HuH-7.5 (cell line): ENCODE measurements at regions not wholly inside any gene's neighbourhood (a gene's known extent, or its start where the extent isn't known, plus 50 kb on each side); places are given as distances from the start of the nearest gene placed in this dataset.
"Not testable (repeated sequence)": the region's sequence is repeated elsewhere in the genome, so short reads cannot be mapped to it uniquely, and the experiment has no call there.

Experiments used
- DNase-seq: peaks from one replicate; pipeline ENCODE4 v3.0.0; 2011; ENCODE audit warnings: low spot score

- no peak for DNase-seq
Measured at GRCh38 chr4:128688846-128689437, 120.6 kb upstream of the JADE1 start.

- no peak for DNase-seq
Measured at GRCh38 chr4:128688033-128688721, 121.3 kb upstream of the JADE1 start.

GRCh38 chr4:128686810-128687209 is 122.7 kb upstream of the JADE1 start:
- DNase-seq: no peak

GRCh38 chr4:128686032-128686465 is 123.5 kb upstream of the JADE1 start:
- no peak for DNase-seq

GRCh38 chr4:128684016-128684415 is 125.5 kb upstream of the JADE1 start:
- no peak for DNase-seq

- DNase-seq: no peak
Measured at GRCh38 chr4:128682942-128683666, 126.4 kb upstream of the JADE1 start.

GRCh38 chr4:128676095-128676494 is 133.4 kb upstream of the JADE1 start:
- DNase-seq: no peak

GRCh38 chr4:128675083-128675482 is 134.4 kb upstream of the JADE1 start:
- DNase-seq: no peak

- DNase-seq: not testable (repeated sequence)
Measured at GRCh38 chr4:128673159-128673558, 136.3 kb upstream of the JADE1 start.

- DNase-seq: not testable (repeated sequence)
Measured at GRCh38 chr4:128672596-128672995, 136.9 kb upstream of the JADE1 start.

- DNase-seq: no peak
Measured at GRCh38 chr4:128670513-128670912, 139.0 kb upstream of the JADE1 start.

- no peak for DNase-seq
Measured at GRCh38 chr4:128668566-128668965, 140.9 kb upstream of the JADE1 start.

- DNase-seq: no peak
Measured at GRCh38 chr4:128665514-128665913, 144.0 kb upstream of the JADE1 start.

- DNase-seq: no peak
Measured at GRCh38 chr4:128663325-128663724, 146.2 kb upstream of the JADE1 start.

GRCh38 chr4:128661479-128661878 is 148.0 kb upstream of the JADE1 start:
- no peak for DNase-seq

- no peak for DNase-seq
Measured at GRCh38 chr4:128660361-128661215, 148.9 kb upstream of the JADE1 start.

- DNase-seq: no peak
Measured at GRCh38 chr4:128658214-128658631, 151.3 kb upstream of the JADE1 start.

- no peak for DNase-seq
Measured at GRCh38 chr4:128657638-128658037, 151.9 kb upstream of the JADE1 start.

- DNase-seq: no peak
Measured at GRCh38 chr4:128654465-128654864, 155.0 kb upstream of the JADE1 start.

GRCh38 chr4:128653527-128654444 is 155.7 kb upstream of the JADE1 start:
- DNase-seq: no peak

GRCh38 chr4:128649575-128650205 is 159.8 kb upstream of the JADE1 start:
- peak; percentile 10 for DNase-seq
